GM19035 (cell line): ENCODE measurements at regions not wholly inside any gene's neighbourhood (a gene's known extent, or its start where the extent isn't known, plus 50 kb on each side); places are given as distances from the start of the nearest gene placed in this dataset.
"Not testable (repeated sequence)": the region's sequence is repeated elsewhere in the genome, so short reads cannot be mapped to it uniquely, and the experiment has no call there.

ENCODE experiments used
- ATAC-seq: cut with Tn5 transposase; IDR thresholded peaks from one replicate; pipeline ENCODE4 v1.9.1; 2021; ENCODE audit not compliant: unreplicated experiment

- no peak for ATAC-seq
Measured at GRCh38 chrX:148080593-148080992, 99.5 kb downstream of the FMR1NB start.

- no peak for ATAC-seq
Measured at GRCh38 chrX:148084611-148085010, 103.5 kb downstream of the FMR1NB start.

GRCh38 chrX:148120151-148120550, 139.0 kb downstream of the FMR1NB start:
- no peak for ATAC-seq

- ATAC-seq, result no peak
Measured at GRCh38 chrX:148120999-148121623, 140.0 kb downstream of the FMR1NB start.

GRCh38 chrX:148128872-148129505, 147.9 kb downstream of the FMR1NB start:
- not testable (repeated sequence) for ATAC-seq

GRCh38 chrX:148133105-148133725, 152.1 kb downstream of the FMR1NB start:
- ATAC-seq, result no peak

- ATAC-seq, result no peak
Measured at GRCh38 chrX:148134578-148134977, 153.4 kb downstream of the FMR1NB start.

- no peak for ATAC-seq
Measured at GRCh38 chrX:148135738-148136137, 154.6 kb downstream of the FMR1NB start.

- ATAC-seq, result no peak
Measured at GRCh38 chrX:148146121-148146520, 165.0 kb downstream of the FMR1NB start.

- no peak for ATAC-seq
Measured at GRCh38 chrX:148156986-148157385, 175.8 kb downstream of the FMR1NB start.

GRCh38 chrX:148159796-148160195, 178.7 kb downstream of the FMR1NB start:
- ATAC-seq, result no peak

- no peak for ATAC-seq
Measured at GRCh38 chrX:148161701-148162100, 180.6 kb downstream of the FMR1NB start.

GRCh38 chrX:148185631-148186030, 204.5 kb downstream of the FMR1NB start:
- ATAC-seq, result no peak

GRCh38 chrX:148192547-148192946, 211.4 kb downstream of the FMR1NB start:
- no peak for ATAC-seq

GRCh38 chrX:148193759-148194158, 212.6 kb downstream of the FMR1NB start:
- ATAC-seq, result no peak

- no peak for ATAC-seq
Measured at GRCh38 chrX:148203531-148203930, 222.4 kb downstream of the FMR1NB start.

GRCh38 chrX:148204195-148204594, 223.1 kb downstream of the FMR1NB start:
- ATAC-seq, result no peak

GRCh38 chrX:148214786-148215185, 233.6 kb downstream of the FMR1NB start:
- ATAC-seq, result no peak

GRCh38 chrX:148215726-148216125, 234.6 kb downstream of the FMR1NB start:
- no peak for ATAC-seq

GRCh38 chrX:148223361-148223760, 242.2 kb downstream of the FMR1NB start:
- ATAC-seq, result no peak

GRCh38 chrX:148228521-148228920, 247.4 kb downstream of the FMR1NB start:
- no peak for ATAC-seq

- ATAC-seq, result no peak
Measured at GRCh38 chrX:148229801-148230303, 248.7 kb downstream of the FMR1NB start.
